GM12874 (cell line): ENCODE measurements at regions not wholly inside any gene's neighbourhood (a gene's known extent, or its start where the extent isn't known, plus 50 kb on each side); places are given as distances from the start of the nearest gene placed in this dataset.

Experiments
- TF ChIP-seq, protein P1 (sequence below): IDR thresholded peaks from 2 replicates; pipeline ENCODE4 v1.5.1; 2011; ENCODE audit warnings: low read depth, mild to moderate bottlenecking, control low read depth, low read length, moderate library complexity; ENCODE audit not compliant: insufficient read depth

DNA sequence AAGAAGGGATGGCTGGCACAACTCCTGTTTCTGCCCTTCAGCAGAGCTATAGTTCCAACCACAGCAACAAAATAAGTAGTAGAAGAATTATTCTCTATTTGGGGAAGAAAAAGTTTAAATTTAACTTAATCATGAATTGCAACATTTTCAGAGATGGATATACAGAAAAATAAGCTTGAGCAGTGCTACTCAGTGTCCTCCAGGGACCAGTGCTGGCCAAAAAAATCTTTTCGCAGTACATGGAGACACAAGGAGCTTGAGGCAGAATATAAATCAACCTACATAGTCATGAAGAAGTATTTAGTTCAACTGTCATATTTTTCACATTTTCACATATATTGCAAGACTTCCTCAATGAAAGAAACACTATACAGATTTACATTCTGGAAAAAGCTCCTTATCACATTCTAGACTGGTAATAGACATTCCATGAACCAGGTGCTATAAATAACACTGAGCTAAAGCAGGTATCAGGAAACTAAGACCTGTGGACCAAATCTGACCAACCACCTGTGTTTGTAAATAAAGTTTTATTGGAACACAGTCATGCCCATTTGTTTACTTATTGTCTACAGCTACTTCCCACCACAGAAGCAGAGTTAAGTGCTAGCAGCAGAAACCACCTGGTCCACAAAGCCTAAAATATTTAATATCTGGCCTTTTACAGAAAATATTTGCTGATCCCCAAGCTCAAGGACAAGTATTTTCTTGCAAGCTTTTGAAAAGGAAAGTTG, 101.9 kb downstream of the RGS21 start:
- TF ChIP-seq, protein P1, sequence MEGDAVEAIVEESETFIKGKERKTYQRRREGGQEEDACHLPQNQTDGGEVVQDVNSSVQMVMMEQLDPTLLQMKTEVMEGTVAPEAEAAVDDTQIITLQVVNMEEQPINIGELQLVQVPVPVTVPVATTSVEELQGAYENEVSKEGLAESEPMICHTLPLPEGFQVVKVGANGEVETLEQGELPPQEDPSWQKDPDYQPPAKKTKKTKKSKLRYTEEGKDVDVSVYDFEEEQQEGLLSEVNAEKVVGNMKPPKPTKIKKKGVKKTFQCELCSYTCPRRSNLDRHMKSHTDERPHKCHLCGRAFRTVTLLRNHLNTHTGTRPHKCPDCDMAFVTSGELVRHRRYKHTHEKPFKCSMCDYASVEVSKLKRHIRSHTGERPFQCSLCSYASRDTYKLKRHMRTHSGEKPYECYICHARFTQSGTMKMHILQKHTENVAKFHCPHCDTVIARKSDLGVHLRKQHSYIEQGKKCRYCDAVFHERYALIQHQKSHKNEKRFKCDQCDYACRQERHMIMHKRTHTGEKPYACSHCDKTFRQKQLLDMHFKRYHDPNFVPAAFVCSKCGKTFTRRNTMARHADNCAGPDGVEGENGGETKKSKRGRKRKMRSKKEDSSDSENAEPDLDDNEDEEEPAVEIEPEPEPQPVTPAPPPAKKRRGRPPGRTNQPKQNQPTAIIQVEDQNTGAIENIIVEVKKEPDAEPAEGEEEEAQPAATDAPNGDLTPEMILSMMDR = no peak

GRCh38 chr1:192430644-192431043, 113.9 kb downstream of the RGS21 start:
- TF ChIP-seq, protein P1 = no peak

- TF ChIP-seq, protein P1 = no peak
Observed at GRCh38 chr1:192435704-192436103, 118.9 kb downstream of the RGS21 start.

DNA sequence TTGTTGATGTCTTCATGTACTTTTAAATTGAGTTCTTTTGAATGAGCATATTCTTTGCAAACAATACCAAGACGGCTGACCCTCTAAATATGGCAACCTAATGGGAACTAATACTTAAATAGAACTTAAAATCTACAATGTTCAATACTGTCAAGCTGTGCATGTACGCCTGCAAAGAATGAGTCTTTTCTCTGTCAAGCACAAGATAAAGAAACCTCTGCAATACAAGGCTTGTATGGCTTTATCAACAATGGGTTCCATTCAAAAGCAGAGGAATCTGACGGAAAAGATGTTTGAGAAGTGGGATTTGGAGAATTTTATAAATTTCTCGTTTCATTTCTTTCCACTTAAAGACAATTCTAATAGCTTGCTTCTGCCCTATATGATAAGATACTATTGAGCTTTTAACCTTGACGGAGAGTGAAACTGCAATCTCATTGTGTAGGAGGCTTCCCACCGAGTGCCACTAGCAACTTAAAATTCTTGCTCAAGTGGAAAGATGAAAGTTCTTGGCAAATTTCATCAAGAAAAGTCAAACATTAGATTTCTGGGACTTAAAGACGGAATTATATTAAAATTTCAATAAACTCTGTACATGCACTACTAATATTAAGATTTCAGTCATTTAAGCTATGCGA, 119.8 kb downstream of the RGS21 start:
- TF ChIP-seq, protein P1 = no peak

GRCh38 chr1:192438737-192439136, 121.9 kb downstream of the RGS21 start:
- TF ChIP-seq, protein P1 = no peak

GRCh38 chr1:192439373-192440025, 122.7 kb downstream of the RGS21 start:
- TF ChIP-seq, protein P1 = no peak

DNA sequence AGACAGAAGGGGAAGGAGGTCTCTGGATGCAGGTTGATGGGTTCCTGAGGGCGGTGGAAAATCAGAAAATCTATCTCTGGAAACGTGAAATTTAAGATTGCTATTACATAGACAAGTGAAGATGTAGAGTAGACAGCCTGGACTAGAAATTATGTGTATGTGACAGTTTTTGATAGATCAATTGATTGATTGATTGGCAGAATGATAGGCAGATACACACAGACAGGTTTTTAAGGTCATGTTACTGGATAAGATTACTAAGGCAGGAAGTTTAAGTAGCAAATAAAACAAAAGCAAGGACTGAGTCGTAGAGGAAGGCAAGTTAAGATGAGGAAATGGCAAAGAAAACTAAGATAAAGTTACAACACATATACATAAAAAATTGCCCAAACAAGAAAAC, 124.7 kb downstream of the RGS21 start:
- TF ChIP-seq, protein P1 = no peak
